ENCODE measurements at regions not wholly inside any gene's neighbourhood (a gene's known extent, or its start where the extent isn't known, plus 50 kb on each side); places are given as distances from the start of the nearest gene placed in this dataset.
"Not testable (repeated sequence)": the region's sequence is repeated elsewhere in the genome, so short reads cannot be mapped to it uniquely, and the experiment has no call there.

DNA sequence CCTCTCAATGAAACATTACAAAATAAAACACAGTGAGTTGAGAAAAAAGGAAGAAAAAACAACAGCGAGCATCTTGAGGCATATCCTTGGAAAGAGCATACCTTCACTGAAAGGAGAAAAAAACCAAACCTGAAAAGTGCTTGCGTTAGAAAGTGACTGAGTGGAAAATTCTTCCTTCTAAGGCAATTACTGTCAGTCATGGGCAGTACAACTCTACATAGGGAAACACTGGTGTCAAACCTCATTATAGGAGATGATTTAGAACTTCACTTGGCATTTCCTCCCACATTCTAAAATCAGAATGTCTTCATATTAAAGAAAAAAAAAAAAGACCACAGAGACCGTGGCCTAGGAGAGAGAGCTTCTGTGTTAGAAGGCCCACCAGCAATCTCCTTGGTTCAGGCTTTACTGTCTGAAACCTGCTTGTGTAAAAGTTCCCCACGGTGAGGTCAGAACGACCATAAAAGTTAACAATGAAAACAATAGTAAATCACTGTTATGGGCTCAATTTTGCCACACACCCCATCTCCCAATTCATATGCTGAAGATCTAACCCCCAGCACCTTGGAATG lies 91.1 kb upstream of the CRY1 start:
- H3K9me3 Mint-ChIP-seq = no peaks in the 10 kb centered on the region
- ATAC-seq (replicated peaks; ENCODE audit: extremely low read depth, poor library complexity, severe bottlenecking) (no peak), DNase-seq (ENCODE audit: low spot score in 2 of 2) (no peak)
- peaks cover 57% of the 10 kb centered on the region for H3K27me3 Mint-ChIP-seq
- no peak overlapping the region for H3K27ac Mint-ChIP-seq (ENCODE audit: low read depth)
- H3K4me3 Mint-ChIP-seq = no peak overlapping the region
- H3K4me1 Mint-ChIP-seq = peaks cover 6% of the 10 kb centered on the region
- peaks cover 2% of the 10 kb centered on the region for H3K36me3 Mint-ChIP-seq (ENCODE audit: insufficient read depth)

DNA sequence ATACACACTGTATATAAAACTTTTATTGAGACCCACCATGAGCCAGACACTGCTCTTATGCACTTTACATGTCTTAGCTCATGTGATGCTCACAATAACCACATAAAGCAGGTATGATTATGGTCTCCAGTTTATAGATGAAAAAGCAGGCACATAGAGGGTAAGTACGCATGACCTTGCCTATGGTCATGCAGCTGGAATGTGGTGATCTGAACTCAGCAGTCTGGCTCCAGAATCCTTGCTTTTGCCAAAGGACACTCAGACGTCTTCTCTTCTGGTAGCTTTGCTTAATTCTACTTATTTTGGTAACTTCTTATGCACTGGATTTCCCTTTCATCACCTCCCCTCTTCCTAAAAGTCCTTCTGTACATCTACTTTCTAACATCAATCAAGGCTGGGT lies 103.3 kb upstream of the CRY1 start:
- DNase-seq (ENCODE audit: low spot score in 2 of 2) (no peak), ATAC-seq (replicated peaks; ENCODE audit: extremely low read depth, poor library complexity, severe bottlenecking) (no peak)
- no peaks in the 10 kb centered on the region for H3K36me3 Mint-ChIP-seq (ENCODE audit: insufficient read depth)
- H3K9me3 Mint-ChIP-seq = peaks cover 5% of the 10 kb centered on the region
- H3K27me3 Mint-ChIP-seq = peaks cover 15% of the 10 kb centered on the region
- no peak overlapping the region for H3K4me3 Mint-ChIP-seq
- H3K4me1 Mint-ChIP-seq = no peaks in the 10 kb centered on the region
- H3K27ac Mint-ChIP-seq (ENCODE audit: low read depth) = no peak overlapping the region

DNA sequence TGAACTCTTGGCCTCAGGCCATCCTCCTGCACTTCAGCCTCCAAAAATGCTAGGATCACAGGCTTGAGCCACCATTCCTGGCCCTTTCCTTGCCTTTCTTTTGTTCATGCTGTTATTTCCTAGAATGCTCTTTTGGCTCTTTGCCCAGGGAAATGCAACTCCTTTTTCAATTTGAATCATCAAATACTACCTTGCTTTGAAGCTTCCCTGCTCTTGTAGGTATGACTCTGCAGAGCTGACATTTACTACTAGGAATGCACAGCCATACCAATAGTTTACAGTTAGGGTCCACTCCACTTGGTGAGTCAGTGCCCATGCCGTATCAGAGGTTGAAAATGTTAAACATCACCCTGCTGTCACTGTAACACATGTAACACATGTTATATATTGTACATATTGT lies 107.0 kb upstream of the CRY1 start:
- Mint-ChIP-seq H3K27ac (ENCODE audit: low read depth) (no peak overlapping the region), H3K27me3 (peaks cover 15% of the 10 kb centered on the region), H3K36me3 (ENCODE audit: insufficient read depth) (no peaks in the 10 kb centered on the region), H3K4me3 (no peak overlapping the region), H3K9me3 (no peaks in the 10 kb centered on the region), H3K4me1 (no peaks in the 10 kb centered on the region)
- no peak for ATAC-seq (replicated peaks; ENCODE audit: extremely low read depth, poor library complexity, severe bottlenecking)
- DNase-seq (ENCODE audit: low spot score in 2 of 2) = no peak

DNA sequence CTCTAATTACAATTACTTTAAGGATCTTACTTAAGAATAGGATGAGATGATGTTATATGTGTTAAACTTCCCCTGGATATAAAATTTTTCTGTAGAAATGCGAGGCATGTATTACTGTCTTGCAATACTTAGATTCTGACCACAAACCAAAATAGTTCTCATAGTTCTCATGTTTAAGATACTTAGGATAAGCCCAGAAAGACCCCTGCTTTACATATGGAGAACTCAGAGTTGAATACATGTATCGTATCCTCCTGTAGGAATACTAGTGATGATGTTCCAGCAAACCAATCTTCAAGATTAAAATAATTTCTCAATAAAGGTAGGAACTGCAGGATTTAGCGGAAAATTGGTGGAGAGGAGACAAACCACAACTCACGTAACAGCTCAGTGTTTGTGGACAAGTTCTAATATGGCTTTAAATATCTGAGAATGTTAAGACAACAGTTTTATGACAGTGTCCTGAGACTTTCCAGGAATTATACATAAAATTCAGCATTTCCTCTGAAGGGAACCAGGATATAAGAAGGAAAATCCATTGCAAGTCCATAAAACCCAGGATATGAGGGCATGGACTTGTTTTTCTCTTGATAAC lies 114.7 kb upstream of the CRY1 start:
- Mint-ChIP-seq H3K9me3 (no peaks in the 10 kb centered on the region), H3K4me1 (no peaks in the 10 kb centered on the region), H3K27ac (ENCODE audit: low read depth) (no peak overlapping the region), H3K27me3 (peaks cover 49% of the 10 kb centered on the region), H3K36me3 (ENCODE audit: insufficient read depth) (no peaks in the 10 kb centered on the region), H3K4me3 (no peak overlapping the region)
- ATAC-seq (replicated peaks; ENCODE audit: extremely low read depth, poor library complexity, severe bottlenecking) (no peak), DNase-seq (ENCODE audit: low spot score in 2 of 2) (no peak)

DNA sequence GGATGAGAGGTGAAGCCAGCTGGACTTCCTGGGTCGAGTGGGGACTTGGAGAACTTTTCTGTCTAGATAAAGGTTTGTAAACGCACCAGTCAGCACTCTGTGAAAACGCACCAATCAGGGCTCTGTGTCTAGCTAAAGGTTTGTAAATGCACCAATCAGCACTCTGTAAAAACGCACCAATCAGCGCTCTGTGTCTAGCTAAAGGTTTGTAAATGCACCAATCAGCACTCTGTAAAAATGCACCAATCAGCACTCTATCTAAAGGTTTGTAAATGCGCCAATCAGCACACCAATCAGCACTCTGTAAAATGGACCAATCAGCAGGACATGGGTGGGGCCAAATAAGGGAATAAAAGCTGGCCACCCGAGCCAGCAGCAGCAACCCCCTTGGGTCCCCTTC lies 116.4 kb upstream of the CRY1 start:
- not testable (repeated sequence) for H3K4me3 Mint-ChIP-seq; H3K36me3 Mint-ChIP-seq (ENCODE audit: insufficient read depth); H3K9me3 Mint-ChIP-seq; ATAC-seq (replicated peaks; ENCODE audit: extremely low read depth, poor library complexity, severe bottlenecking); H3K27ac Mint-ChIP-seq (ENCODE audit: low read depth); H3K4me1 Mint-ChIP-seq; DNase-seq (ENCODE audit: low spot score in 2 of 2)
- peaks cover 49% of the 10 kb centered on the region for H3K27me3 Mint-ChIP-seq

DNA sequence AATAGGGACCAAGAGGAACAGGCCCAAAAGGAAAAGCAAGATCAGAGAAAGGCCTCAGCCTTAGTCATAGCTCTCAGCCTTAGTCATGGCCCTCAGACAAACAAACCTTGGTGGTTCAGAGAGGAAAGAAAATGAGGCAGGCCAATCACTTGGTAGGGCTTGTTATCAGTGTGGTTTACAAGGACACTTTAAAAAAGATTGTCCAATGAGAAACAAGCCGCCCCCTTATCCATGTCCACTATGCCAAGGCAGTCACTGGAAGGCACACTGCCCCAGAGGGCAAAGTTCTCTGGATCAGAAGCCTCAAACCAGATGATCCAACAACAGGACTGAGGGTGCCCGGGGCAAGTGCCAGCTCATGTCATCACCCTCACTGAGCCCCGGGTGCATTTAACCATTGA lies 121.0 kb upstream of the CRY1 start:
- not testable (repeated sequence) for H3K4me3 Mint-ChIP-seq; H3K4me1 Mint-ChIP-seq; H3K27ac Mint-ChIP-seq (ENCODE audit: low read depth); DNase-seq (ENCODE audit: low spot score in 2 of 2); H3K9me3 Mint-ChIP-seq; H3K36me3 Mint-ChIP-seq (ENCODE audit: insufficient read depth); ATAC-seq (replicated peaks; ENCODE audit: extremely low read depth, poor library complexity, severe bottlenecking)
- peaks cover 30% of the 10 kb centered on the region for H3K27me3 Mint-ChIP-seq

DNA sequence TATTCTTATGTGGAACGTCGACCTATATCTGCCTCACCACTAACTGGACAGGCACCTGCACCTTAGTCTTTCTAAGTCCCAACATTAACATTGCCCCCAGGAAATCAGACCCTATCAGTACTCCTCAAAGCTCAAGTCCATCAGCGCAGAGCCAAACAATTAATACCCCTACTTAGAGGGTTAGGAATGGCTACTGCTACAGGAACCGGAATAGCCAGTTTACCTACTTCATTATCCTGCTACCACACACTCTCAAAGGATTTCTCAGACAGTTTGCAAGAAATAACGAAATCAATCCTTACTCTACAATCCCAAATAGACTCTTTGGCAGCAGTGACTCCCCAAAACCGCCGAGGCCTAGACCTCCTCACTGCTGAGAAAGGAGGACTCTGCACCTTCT lies 123.1 kb upstream of the CRY1 start:
- H3K4me1 Mint-ChIP-seq; DNase-seq (ENCODE audit: low spot score in 2 of 2); H3K27ac Mint-ChIP-seq (ENCODE audit: low read depth); H3K4me3 Mint-ChIP-seq; H3K36me3 Mint-ChIP-seq (ENCODE audit: insufficient read depth); ATAC-seq (replicated peaks; ENCODE audit: extremely low read depth, poor library complexity, severe bottlenecking); H3K9me3 Mint-ChIP-seq: not testable (repeated sequence)
- peaks cover 23% of the 10 kb centered on the region for H3K27me3 Mint-ChIP-seq

DNA sequence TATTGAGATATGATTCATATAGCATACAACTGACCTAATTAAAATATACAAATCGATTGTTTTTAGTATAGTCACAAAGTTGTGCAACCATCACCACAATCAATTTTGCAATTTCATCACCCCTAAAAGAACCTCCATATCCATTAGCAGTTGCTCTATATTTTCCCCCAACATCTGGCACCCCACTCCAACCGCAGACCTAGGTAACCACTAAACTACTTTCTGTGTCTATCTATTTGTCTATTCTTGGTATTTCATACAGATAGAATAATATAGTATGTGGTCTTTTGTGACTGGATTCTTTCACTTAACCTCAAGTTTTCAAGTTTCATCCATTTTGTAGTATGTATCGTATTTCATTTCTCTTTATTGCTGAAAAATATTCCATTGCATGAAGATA lies 126.0 kb upstream of the CRY1 start:
- Mint-ChIP-seq H3K36me3 (ENCODE audit: insufficient read depth) (no peaks in the 10 kb centered on the region), H3K9me3 (no peaks in the 10 kb centered on the region), H3K27me3 (peaks cover 41% of the 10 kb centered on the region), H3K4me1 (no peaks in the 10 kb centered on the region), H3K27ac (ENCODE audit: low read depth) (no peak overlapping the region), H3K4me3 (no peak overlapping the region)
- DNase-seq (ENCODE audit: low spot score in 2 of 2) = no peak
- no peak for ATAC-seq (replicated peaks; ENCODE audit: extremely low read depth, poor library complexity, severe bottlenecking)

DNA sequence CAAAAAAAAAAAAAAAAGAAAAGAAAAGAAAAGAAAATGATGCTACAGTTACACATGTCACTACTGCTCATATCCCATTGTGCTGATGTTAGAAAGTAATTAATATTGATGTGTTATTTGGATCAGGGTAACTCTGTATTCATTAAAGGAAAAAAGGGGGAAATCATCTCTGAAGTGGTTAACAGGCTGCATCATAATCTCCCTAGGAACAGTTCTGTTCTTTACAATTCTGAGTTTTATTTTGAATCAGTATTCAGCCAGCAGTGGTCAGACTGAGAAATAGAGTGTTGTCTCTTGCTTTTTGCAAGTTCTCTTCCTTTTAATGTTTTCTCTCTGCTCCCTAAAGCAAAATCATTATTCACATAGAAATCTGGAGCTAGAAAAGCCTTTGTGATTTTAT lies 128.6 kb upstream of the CRY1 start:
- Mint-ChIP-seq H3K27ac (ENCODE audit: low read depth) (no peak overlapping the region), H3K4me3 (no peak overlapping the region), H3K36me3 (ENCODE audit: insufficient read depth) (no peaks in the 10 kb centered on the region), H3K27me3 (peaks cover 42% of the 10 kb centered on the region), H3K4me1 (no peaks in the 10 kb centered on the region), H3K9me3 (no peaks in the 10 kb centered on the region)
- ATAC-seq (replicated peaks; ENCODE audit: extremely low read depth, poor library complexity, severe bottlenecking) (no peak), DNase-seq (ENCODE audit: low spot score in 2 of 2) (no peak)

DNA sequence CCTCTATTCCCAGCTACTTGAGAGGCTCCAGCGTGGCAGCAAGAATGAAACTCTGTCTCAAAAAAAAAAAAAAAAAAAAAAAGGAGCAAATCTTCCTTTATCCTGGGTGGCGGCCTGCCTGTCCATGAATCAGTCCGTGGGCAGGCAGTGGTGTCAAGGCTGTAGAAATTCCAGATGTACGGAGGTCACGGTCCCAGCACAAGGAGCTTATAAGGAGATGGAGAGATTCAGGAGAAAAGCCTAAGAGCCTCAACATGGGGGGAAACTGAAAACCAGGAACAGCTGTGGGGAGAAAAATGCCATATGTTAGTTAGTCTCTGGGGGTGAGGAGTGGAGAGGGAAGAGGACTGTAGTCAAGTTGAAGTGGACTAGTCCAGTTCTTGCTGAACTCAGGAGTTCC lies 130.5 kb upstream of the CRY1 start:
- Mint-ChIP-seq H3K4me1 (no peaks in the 10 kb centered on the region), H3K4me3 (no peak overlapping the region), H3K27ac (ENCODE audit: low read depth) (no peak overlapping the region), H3K9me3 (no peaks in the 10 kb centered on the region), H3K27me3 (peaks cover 42% of the 10 kb centered on the region), H3K36me3 (ENCODE audit: insufficient read depth) (no peaks in the 10 kb centered on the region)
- ATAC-seq (replicated peaks; ENCODE audit: extremely low read depth, poor library complexity, severe bottlenecking) = no peak
- DNase-seq (ENCODE audit: low spot score in 2 of 2) = no peak

DNA sequence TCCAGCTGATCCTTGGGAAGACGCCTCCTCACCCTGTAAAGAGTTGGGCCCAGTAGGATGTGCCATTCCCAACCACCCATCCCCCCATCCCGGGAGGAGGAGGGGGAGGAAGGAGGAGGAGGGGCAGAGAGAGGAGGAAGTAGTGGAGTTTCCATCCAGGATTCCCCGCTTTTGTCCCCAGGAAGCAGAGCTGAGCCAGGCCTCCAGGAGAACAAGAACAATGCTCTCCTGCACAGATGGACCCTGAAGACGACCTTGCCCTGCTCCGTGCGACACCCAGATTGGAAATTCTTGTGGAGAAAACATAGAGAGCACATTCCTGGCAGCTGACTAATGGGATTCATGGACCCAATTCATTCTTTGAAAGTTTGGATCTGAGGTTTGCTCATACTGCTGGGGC lies 132.3 kb upstream of the CRY1 start:
- Mint-ChIP-seq H3K9me3 (no peaks in the 10 kb centered on the region), H3K4me1 (no peaks in the 10 kb centered on the region)

DNA sequence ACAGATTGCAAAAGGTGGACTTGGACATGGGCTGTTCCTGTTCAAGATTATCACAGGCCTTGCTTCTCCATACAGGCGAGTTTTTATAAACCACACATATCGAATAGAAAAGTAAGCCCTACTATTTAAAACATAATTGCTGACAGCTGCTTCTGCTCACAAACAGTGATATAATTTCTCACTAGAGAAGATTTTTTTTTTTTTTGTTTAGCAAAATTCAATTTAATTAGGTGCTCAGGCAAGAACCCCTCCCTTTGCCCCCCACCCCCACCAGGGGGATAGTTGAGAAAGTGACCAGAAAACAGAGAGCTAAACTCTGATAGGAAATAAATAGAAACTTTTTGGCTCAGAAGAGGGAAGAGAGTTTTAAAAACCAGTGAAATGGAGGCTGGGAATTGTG lies 132.8 kb upstream of the CRY1 start:
- no peak overlapping the region for H3K27ac Mint-ChIP-seq (ENCODE audit: low read depth)
- H3K4me1 Mint-ChIP-seq = no peaks in the 10 kb centered on the region
- no peak for DNase-seq (ENCODE audit: low spot score in 2 of 2)
- peaks cover 32% of the 10 kb centered on the region for H3K27me3 Mint-ChIP-seq
- no peaks in the 10 kb centered on the region for H3K9me3 Mint-ChIP-seq
- no peak overlapping the region for H3K4me3 Mint-ChIP-seq
- ATAC-seq (replicated peaks; ENCODE audit: extremely low read depth, poor library complexity, severe bottlenecking) = no peak
- H3K36me3 Mint-ChIP-seq (ENCODE audit: insufficient read depth) = no peaks in the 10 kb centered on the region

More for the DNA sequence above, 132.3 kb upstream of the CRY1 start:
- Mint-ChIP-seq H3K27me3 (peaks cover 37% of the 10 kb centered on the region), H3K27ac (ENCODE audit: low read depth) (peak overlapping the region; percentile 52), H3K4me3 (no peak overlapping the region), H3K36me3 (ENCODE audit: insufficient read depth) (no peaks in the 10 kb centered on the region)
- DNase-seq (ENCODE audit: low spot score in 2 of 2) = no peak
- no peak for ATAC-seq (replicated peaks; ENCODE audit: extremely low read depth, poor library complexity, severe bottlenecking)

DNA sequence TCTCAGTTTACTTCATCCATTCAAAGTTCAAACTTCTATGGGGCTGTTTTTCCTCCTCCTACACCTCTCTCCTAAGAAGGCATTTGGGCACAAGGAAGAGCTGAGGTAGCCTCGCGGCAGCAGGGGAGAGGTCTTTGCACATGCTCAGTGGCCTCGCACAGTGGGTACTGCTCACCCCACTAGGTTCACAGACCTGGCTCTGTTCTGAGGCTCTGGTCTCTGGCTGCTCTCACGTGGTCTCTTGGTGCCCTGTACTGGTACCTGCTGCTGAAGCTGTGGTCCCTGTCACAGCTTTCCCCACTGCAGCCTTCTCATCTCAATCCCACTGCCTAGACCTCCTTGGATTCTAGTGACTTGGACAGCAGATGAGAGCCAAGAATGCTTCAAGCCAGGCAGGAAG lies 134.7 kb upstream of the CRY1 start:
- Mint-ChIP-seq H3K4me3 (no peak overlapping the region), H3K27ac (ENCODE audit: low read depth) (no peak overlapping the region), H3K9me3 (no peaks in the 10 kb centered on the region), H3K4me1 (no peaks in the 10 kb centered on the region), H3K36me3 (ENCODE audit: insufficient read depth) (no peaks in the 10 kb centered on the region), H3K27me3 (peaks cover 13% of the 10 kb centered on the region)
- ATAC-seq (replicated peaks; ENCODE audit: extremely low read depth, poor library complexity, severe bottlenecking) (no peak), DNase-seq (ENCODE audit: low spot score in 2 of 2) (no peak)

Data from central memory CD8-positive, alpha-beta T cell (primary cell).